GM20000 (cell line): ENCODE measurements at regions not wholly inside any gene's neighbourhood (a gene's known extent, or its start where the extent isn't known, plus 50 kb on each side); places are given as distances from the start of the nearest gene placed in this dataset.

Experiments
- DNase-seq: peaks from one replicate; pipeline ENCODE4 v3.0.0; 2012; ENCODE audit warnings: low spot score
- TF ChIP-seq, protein P1 (sequence below): IDR thresholded peaks from 2 replicates; pipeline ENCODE4 v1.5.1; 2012; ENCODE audit warnings: mild to moderate bottlenecking, control low read depth; ENCODE audit errors: extremely low read depth, missing control alignments

GRCh38 chr5:118657576-118657975 lies 330.8 kb downstream of the DTWD2 start:
- TF ChIP-seq, protein P1, sequence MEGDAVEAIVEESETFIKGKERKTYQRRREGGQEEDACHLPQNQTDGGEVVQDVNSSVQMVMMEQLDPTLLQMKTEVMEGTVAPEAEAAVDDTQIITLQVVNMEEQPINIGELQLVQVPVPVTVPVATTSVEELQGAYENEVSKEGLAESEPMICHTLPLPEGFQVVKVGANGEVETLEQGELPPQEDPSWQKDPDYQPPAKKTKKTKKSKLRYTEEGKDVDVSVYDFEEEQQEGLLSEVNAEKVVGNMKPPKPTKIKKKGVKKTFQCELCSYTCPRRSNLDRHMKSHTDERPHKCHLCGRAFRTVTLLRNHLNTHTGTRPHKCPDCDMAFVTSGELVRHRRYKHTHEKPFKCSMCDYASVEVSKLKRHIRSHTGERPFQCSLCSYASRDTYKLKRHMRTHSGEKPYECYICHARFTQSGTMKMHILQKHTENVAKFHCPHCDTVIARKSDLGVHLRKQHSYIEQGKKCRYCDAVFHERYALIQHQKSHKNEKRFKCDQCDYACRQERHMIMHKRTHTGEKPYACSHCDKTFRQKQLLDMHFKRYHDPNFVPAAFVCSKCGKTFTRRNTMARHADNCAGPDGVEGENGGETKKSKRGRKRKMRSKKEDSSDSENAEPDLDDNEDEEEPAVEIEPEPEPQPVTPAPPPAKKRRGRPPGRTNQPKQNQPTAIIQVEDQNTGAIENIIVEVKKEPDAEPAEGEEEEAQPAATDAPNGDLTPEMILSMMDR: no peak
- DNase-seq: no peak

- DNase-seq: no peak
- TF ChIP-seq, protein P1: no peak
Measured at GRCh38 chr5:118653872-118654271, 334.5 kb downstream of the DTWD2 start.

DNA sequence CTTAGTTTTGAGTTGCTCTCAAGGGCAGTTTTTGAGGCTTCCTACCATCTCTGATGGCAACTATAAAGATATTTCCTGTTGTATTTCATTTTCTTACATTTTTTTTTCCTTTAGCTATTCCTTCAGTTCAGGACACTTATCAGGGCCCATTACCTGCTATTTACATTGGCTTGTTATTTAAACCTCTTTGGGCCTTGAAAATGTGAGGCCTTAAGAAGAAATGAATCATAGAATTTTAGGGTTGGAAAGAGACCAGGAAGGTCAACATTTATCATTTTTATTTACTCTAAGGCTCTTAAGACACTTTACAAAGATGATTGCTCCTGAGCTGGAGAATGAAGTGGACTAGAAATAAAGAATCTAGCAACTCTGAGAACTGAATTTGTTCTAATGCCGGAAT lies 335.2 kb downstream of the DTWD2 start:
- no peak for DNase-seq
- TF ChIP-seq, protein P1: no peak

DNA sequence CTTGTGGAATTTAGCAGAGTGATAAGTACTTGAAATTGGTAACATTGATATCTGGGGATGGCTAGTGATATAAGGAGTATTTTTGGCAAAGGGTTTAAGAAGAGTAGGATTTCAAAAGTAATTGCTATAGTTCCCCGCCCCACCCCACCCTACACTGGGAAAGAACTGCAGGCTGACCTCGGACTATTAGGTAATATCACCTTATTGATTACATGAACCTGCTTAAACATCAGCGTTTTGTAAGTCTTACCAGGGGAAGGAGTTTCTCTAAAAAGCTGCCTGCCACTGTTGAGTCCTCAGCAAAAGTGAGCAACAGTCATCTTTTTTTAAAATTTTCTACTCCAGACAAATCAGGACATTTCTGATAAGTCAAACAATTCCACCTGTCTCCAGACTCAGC lies 337.3 kb downstream of the DTWD2 start:
- no peak for DNase-seq
- TF ChIP-seq, protein P1: no peak

DNA sequence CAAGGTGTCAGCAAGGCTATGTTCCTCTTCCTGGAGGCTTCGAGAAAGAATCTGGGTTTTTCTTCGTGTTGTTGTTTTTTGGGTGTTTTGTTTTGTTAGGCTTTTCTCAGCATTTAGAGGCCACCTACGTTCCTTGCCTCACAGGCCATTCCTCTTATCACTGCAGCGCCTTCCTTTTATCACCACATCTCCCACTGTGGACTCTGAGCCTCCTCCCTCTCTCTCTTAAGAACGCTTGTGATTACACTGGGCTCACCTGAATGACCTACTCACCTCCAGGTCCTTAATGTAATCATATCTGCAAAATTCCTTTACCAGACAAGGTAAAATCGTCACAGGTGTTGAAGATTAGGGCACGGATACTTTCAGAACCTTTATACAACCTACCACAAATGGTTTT lies 340.8 kb downstream of the DTWD2 start:
- TF ChIP-seq, protein P1: no peak
- DNase-seq: no peak

DNA sequence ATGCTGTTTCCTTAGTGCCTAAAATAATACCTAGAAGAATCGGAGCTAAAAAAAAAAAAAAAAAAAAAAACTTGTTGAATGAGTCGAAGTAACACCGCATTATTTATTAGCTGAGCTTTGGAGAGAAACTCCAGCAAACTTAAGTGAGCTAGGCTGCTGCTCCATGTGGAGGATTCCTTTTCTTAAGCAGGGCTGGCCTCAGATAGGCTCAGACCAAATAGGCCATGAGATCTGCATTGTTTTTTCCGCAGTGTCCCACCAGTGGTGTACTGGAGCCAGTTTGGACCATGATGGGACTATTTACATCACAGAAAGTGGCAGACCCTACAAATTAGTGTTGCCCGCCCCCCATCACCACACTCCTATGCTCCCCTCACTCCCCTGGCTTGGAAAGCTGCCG lies 341.4 kb downstream of the DTWD2 start:
- TF ChIP-seq, protein P1: no peak
- no peak for DNase-seq

DNA sequence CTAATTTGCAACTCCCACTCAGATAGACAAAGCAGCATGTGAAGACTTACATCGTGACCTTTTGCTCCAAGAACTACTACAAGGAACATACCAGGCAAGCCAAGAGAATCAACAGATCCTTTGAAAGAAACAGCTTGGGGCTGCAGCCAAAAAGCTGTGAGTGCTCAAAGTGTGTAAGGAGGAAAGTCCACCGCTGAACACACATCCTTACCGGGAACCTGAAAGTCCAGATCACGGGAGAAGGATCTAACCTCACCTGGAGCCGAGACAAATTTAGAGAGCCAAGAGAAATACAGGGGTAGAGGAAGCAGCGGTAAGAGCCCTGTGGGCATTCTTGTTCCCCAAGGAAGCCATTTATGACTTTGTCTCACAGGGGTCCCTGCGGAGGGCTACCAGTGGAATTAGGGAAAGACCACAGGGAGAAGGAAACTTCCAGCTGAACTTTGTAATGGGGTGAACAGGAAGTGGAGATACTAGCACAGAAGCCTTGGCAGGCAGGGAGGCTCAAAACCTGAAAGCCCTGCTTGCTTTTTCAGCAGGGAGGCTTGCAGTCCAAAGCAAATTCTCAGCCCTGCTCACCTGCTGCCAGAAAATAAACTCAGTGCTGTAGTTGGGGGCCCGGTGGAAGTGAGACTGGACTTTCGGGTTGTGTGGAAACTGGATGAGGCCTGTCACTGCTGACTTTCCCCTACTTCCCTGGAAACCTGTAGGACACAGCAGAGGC lies 350.2 kb downstream of the DTWD2 start:
- TF ChIP-seq, protein P1: no peak
- DNase-seq: no peak
